ENCODE measurements at regions not wholly inside any gene's neighbourhood (a gene's known extent, or its start where the extent isn't known, plus 50 kb on each side); places are given as distances from the start of the nearest gene placed in this dataset.

- TF ChIP-seq CTCF (tag by site-specific recombination; IDR thresholded peaks at IDR 0.05) (no peak), ZNF133 (tag by site-specific recombination; IDR thresholded peaks at IDR 0.05) (no peak), ZNF530 (tag by site-specific recombination; IDR thresholded peaks at IDR 0.05; ENCODE audit: low read depth) (no peak), ZNF169 (tag by site-specific recombination; IDR thresholded peaks at IDR 0.05) (no peak), ZNF624 (tag by site-specific recombination; IDR thresholded peaks at IDR 0.05) (no peak), YY1 (tag by site-specific recombination; IDR thresholded peaks at IDR 0.05) (no peak), HOXC10 (CRISPR knock-in tag; IDR thresholded peaks at IDR 0.05) (no peak), ZNF335 (tag by site-specific recombination; conservative IDR thresholded peaks at IDR 0.05) (no peak), ZNF645 (tag by site-specific recombination; IDR thresholded peaks at IDR 0.05) (no peak), ZBTB1 (tag by site-specific recombination; IDR thresholded peaks at IDR 0.05) (no peak)
Observed at GRCh38 chr13:90120026-90120425, 1227.5 kb upstream of the MIR17HG start.

All from HEK293 (cell line).